ENCODE measurements at regions not wholly inside any gene's neighbourhood (a gene's known extent, or its start where the extent isn't known, plus 50 kb on each side); places are given as distances from the start of the nearest gene placed in this dataset.

DNA sequence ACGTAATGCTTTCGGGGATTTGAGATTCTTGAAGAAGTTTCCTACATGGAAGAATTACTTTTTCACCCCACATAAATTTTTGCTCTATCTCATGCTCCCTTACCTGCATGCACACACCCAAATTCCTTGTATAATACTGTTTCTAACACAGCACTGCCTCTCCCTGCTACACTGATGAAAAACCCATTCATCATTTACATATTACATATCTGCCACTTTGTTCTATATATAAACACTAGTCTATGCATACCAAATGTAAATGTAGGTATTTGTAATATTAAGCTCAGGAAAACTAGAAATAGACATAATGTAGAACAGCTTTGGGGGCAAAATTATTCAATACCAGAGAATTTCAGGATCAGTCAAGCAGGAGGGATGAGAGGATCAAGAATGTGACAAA, 182.6 kb upstream of the SEMA6D start:
- no peak for FAIRE-seq
- no peak for DNase-seq (ENCODE audit: insufficient read length, low spot score)
- TF ChIP-seq SPI1 (IDR thresholded peaks at IDR 0.05; ENCODE audit: low read depth, low read length): no peak
- no peak for TF ChIP-seq TAF1 (IDR thresholded peaks at IDR 0.05; ENCODE audit: low read depth, low read length)
- no peak for TF ChIP-seq PAX5 (IDR thresholded peaks at IDR 0.05; ENCODE audit: insufficient read depth, low read length, severe bottlenecking)
- no peak for TF ChIP-seq POLR2AphosphoS5 (IDR thresholded peaks at IDR 0.05; ENCODE audit: low read depth, low read length)
- no peak for TF ChIP-seq POU2F2 (IDR thresholded peaks at IDR 0.05; ENCODE audit: low read depth, low read length)
- no peak for TF ChIP-seq POLR2A (IDR thresholded peaks at IDR 0.05; ENCODE audit: low read depth, low read length)

DNA sequence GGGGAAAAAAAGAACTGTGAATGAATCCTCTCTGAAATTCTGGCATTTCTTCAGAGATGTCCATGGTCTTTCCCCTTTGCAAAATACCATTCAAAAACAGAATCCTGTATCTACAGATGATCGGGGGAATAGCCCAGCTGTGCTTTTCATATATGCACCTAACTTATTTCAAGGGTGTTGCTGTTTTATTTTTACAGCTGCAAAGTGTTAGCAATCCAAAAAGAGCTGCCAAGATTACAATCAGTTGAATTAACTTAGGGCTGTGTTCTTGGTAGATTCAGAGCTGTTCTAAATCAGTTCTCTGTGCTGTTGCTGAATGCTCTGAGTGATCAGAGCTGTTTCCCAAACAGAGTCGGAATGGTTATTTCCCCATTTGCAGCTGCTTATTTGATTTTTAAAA, 175.7 kb upstream of the SEMA6D start:
- FAIRE-seq (no peak), DNase-seq (ENCODE audit: insufficient read length, low spot score) (no peak)
- TF ChIP-seq POU2F2 (IDR thresholded peaks at IDR 0.05; ENCODE audit: low read depth, low read length) (no peak), POLR2AphosphoS5 (IDR thresholded peaks at IDR 0.05; ENCODE audit: low read depth, low read length) (no peak), TAF1 (IDR thresholded peaks at IDR 0.05; ENCODE audit: low read depth, low read length) (no peak), POLR2A (IDR thresholded peaks at IDR 0.05; ENCODE audit: low read depth, low read length) (no peak), SPI1 (IDR thresholded peaks at IDR 0.05; ENCODE audit: low read depth, low read length) (no peak), PAX5 (IDR thresholded peaks at IDR 0.05; ENCODE audit: insufficient read depth, low read length, severe bottlenecking) (no peak)

DNA sequence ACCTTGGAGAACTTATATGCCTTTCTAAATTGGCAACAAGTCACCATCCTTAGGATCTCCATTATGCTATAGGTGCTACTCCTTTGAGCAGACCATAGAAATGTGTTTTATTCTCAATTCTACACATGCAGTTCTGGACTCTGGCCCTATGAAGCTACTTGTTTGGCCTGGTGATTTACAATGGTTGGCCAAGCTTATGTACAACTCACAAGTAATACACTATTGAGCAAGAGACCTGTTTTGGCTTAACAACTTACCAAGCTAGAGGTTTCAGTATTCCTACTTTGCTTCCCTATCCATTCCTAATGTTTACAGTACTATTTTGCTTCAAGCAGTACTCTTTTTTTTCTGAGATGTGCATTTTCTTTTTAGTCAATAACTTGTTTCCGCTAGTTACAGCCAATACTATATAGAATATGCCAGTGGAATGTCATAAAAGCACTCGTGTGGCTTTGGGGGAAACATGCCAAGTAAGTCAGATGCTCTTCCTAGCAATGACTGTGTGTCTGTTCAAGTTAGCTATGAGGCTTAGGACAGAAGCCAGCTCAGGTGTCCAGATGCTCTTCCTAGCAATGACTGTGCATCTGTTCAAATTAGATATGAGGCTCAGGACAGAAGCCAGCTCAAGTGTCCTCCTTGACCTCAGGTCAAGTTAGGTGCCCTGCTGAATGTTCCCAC, 174.9 kb upstream of the SEMA6D start:
- no peak for TF ChIP-seq TAF1 (IDR thresholded peaks at IDR 0.05; ENCODE audit: low read depth, low read length)
- no peak for TF ChIP-seq SPI1 (IDR thresholded peaks at IDR 0.05; ENCODE audit: low read depth, low read length)
- TF ChIP-seq PAX5 (IDR thresholded peaks at IDR 0.05; ENCODE audit: insufficient read depth, low read length, severe bottlenecking): no peak
- TF ChIP-seq POLR2A (IDR thresholded peaks at IDR 0.05; ENCODE audit: low read depth, low read length): no peak
- no peak for TF ChIP-seq POU2F2 (IDR thresholded peaks at IDR 0.05; ENCODE audit: low read depth, low read length)
- TF ChIP-seq POLR2AphosphoS5 (IDR thresholded peaks at IDR 0.05; ENCODE audit: low read depth, low read length): no peak
- FAIRE-seq: no peak
- no peak for DNase-seq (ENCODE audit: insufficient read length, low spot score)

DNA sequence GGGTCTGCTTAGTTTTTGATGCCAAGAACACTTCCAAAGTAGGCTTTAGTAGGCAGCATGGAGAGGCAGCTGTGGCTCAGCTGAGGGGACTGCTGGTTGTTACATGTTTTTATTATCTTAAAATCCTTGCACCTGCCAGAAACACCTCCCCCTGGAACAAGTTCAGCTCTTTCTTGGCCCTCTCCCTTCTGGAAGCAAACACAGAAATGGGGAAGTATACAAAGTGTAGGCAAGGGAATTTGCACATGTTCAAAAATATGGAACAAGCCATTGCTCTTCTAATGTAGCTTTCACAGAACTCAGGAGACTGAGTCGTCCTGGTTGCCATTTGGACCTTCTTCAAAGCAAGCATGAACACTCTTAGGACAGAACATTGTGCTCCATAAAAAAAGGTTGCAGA, 169.1 kb upstream of the SEMA6D start:
- no peak for DNase-seq (ENCODE audit: insufficient read length, low spot score)
- TF ChIP-seq PAX5 (IDR thresholded peaks at IDR 0.05; ENCODE audit: insufficient read depth, low read length, severe bottlenecking) (no peak), POLR2AphosphoS5 (IDR thresholded peaks at IDR 0.05; ENCODE audit: low read depth, low read length) (no peak), POU2F2 (IDR thresholded peaks at IDR 0.05; ENCODE audit: low read depth, low read length) (no peak), SPI1 (IDR thresholded peaks at IDR 0.05; ENCODE audit: low read depth, low read length) (no peak), TAF1 (IDR thresholded peaks at IDR 0.05; ENCODE audit: low read depth, low read length) (no peak), POLR2A (IDR thresholded peaks at IDR 0.05; ENCODE audit: low read depth, low read length) (no peak)
- FAIRE-seq: no peak

DNA sequence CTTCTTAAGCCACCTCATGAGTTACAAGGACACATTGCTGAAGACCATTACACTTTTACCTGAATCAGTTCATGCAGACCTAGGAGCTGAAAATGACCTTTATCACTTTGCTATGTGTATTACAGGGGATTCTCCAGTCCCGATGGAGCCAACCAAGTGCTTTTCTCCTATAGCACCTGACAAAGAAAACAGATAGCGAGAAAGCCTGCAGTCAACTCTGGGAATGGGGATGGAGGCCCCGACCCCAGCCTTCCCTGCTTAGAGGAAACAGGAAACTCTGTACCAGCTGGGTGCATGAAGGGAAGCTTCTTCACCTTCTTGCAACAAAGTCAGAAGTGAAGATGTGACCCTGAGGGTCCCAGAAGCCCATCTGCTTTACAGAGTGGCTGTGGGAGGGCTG, 168.3 kb upstream of the SEMA6D start:
- FAIRE-seq (no peak), DNase-seq (ENCODE audit: insufficient read length, low spot score) (no peak)
- TF ChIP-seq POLR2AphosphoS5 (IDR thresholded peaks at IDR 0.05; ENCODE audit: low read depth, low read length): no peak
- no peak for TF ChIP-seq SPI1 (IDR thresholded peaks at IDR 0.05; ENCODE audit: low read depth, low read length)
- TF ChIP-seq POU2F2 (IDR thresholded peaks at IDR 0.05; ENCODE audit: low read depth, low read length): no peak
- TF ChIP-seq POLR2A (IDR thresholded peaks at IDR 0.05; ENCODE audit: low read depth, low read length): no peak

DNA sequence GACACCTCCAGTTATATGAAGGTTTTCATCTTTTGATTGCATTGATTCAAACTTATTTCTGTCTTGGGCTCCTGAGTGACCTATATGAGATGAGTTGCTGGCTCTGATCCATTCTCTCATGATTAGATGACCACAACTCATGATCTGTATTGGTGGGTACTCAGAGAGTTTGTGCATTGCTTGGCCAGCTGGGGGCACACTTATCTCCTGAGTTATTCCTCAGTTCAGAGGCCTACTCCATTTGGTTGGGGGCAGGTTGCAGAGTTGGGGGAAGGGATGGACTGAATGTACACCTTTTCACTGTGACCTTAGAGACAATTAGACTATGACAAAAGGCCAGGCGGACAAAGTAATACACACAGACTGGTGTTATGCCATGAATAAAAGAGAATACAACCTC, 166.2 kb upstream of the SEMA6D start:
- FAIRE-seq (no peak), DNase-seq (ENCODE audit: insufficient read length, low spot score) (no peak)
- TF ChIP-seq PAX5 (IDR thresholded peaks at IDR 0.05; ENCODE audit: insufficient read depth, low read length, severe bottlenecking) (no peak), TAF1 (IDR thresholded peaks at IDR 0.05; ENCODE audit: low read depth, low read length) (no peak), SPI1 (IDR thresholded peaks at IDR 0.05; ENCODE audit: low read depth, low read length) (no peak), POLR2A (IDR thresholded peaks at IDR 0.05; ENCODE audit: low read depth, low read length) (no peak), POU2F2 (IDR thresholded peaks at IDR 0.05; ENCODE audit: low read depth, low read length) (no peak), POLR2AphosphoS5 (IDR thresholded peaks at IDR 0.05; ENCODE audit: low read depth, low read length) (no peak)

DNA sequence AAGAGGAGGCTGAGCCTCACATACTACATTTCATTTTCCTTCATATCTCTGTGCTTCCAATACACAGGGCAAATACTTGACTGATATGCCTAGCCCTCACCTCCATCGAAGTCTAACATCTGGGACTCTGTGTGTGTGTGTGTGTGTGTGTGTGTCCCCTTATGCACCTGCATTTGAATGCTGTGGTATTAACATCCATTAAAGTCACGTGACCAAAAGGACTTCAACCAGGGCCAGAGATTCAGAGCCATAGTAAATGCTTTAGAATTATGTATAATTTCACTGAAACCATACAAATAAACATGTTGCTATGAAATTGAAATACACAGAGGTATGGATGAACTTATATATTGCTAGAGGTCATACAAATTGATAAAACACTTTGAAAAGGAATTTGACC, 165.8 kb upstream of the SEMA6D start:
- TF ChIP-seq PAX5 (IDR thresholded peaks at IDR 0.05; ENCODE audit: insufficient read depth, low read length, severe bottlenecking) (no peak), SPI1 (IDR thresholded peaks at IDR 0.05; ENCODE audit: low read depth, low read length) (no peak), TAF1 (IDR thresholded peaks at IDR 0.05; ENCODE audit: low read depth, low read length) (no peak), POU2F2 (IDR thresholded peaks at IDR 0.05; ENCODE audit: low read depth, low read length) (no peak), POLR2AphosphoS5 (IDR thresholded peaks at IDR 0.05; ENCODE audit: low read depth, low read length) (no peak), POLR2A (IDR thresholded peaks at IDR 0.05; ENCODE audit: low read depth, low read length) (no peak)
- FAIRE-seq (no peak), DNase-seq (ENCODE audit: insufficient read length, low spot score) (no peak)

DNA sequence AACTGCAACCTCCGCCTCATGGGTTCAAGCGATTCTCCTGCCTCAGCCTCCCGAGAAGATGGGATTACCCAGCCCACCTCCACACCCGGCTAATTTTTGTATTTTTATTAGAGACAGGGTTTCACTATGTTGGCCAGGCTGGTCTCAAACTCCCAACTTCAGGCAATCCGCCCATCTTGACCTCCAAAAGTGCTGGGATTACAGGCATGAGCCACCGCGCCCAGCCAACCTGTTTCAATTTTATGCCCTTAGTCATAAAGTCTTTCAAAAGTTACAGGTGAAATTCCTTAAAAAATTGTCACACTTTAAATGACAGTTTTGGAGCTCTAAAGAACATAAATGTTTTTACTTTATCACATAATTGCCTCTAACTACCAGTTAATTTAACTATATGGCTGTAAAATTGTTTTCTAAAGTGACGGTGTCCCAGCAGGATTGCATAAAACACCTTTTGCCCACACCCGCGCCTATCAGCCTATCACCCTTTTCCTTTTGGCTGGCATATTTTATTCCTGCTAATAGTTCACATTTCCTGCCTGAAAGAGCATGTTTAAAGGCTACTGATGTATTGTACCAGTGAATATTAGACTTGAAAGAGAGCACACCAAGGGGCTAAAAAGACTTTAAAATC, 164.2 kb upstream of the SEMA6D start:
- FAIRE-seq: no peak
- TF ChIP-seq POLR2A (IDR thresholded peaks at IDR 0.05; ENCODE audit: low read depth, low read length) (no peak), POU2F2 (IDR thresholded peaks at IDR 0.05; ENCODE audit: low read depth, low read length) (no peak), TAF1 (IDR thresholded peaks at IDR 0.05; ENCODE audit: low read depth, low read length) (no peak), POLR2AphosphoS5 (IDR thresholded peaks at IDR 0.05; ENCODE audit: low read depth, low read length) (no peak), PAX5 (IDR thresholded peaks at IDR 0.05; ENCODE audit: insufficient read depth, low read length, severe bottlenecking) (no peak), SPI1 (IDR thresholded peaks at IDR 0.05; ENCODE audit: low read depth, low read length) (no peak)

DNA sequence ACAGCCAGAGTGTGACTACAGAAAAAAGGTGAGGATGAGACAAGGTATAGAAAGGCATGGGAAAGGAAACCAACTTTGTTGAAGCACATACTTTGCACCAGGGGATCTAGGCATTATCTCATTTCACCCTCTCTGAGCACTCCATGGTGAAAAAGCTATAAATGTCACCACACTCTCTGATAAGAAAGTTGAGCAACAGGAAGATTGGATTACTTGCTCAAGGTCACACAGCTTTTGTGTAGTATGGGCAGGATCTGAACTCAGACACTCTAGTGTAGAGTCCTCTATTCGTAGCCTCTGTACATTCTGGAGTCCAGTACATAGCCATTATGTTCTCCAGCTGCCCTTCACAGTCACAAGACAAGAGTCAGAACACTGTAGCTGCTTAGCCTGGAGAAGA, 163.4 kb upstream of the SEMA6D start:
- FAIRE-seq (no peak), DNase-seq (ENCODE audit: insufficient read length, low spot score) (no peak)
- TF ChIP-seq POLR2AphosphoS5 (IDR thresholded peaks at IDR 0.05; ENCODE audit: low read depth, low read length) (no peak), POU2F2 (IDR thresholded peaks at IDR 0.05; ENCODE audit: low read depth, low read length) (no peak), PAX5 (IDR thresholded peaks at IDR 0.05; ENCODE audit: insufficient read depth, low read length, severe bottlenecking) (no peak), TAF1 (IDR thresholded peaks at IDR 0.05; ENCODE audit: low read depth, low read length) (no peak), SPI1 (IDR thresholded peaks at IDR 0.05; ENCODE audit: low read depth, low read length) (no peak), POLR2A (IDR thresholded peaks at IDR 0.05; ENCODE audit: low read depth, low read length) (no peak)

More for the DNA sequence above, 164.2 kb upstream of the SEMA6D start:
- DNase-seq (ENCODE audit: insufficient read length, low spot score): no peak
